Lung (tissue), 11 donors: ENCODE measurements at regions not wholly inside any gene's neighbourhood (a gene's known extent, or its start where the extent isn't known, plus 50 kb on each side); places are given as distances from the start of the nearest gene placed in this dataset.

Experiments used
- ATAC-seq: fragments of 200-7000 bp; cut with Tn5 transposase; one replicate; pipeline ENCODE4 v1.9.1; 2020; ENCODE audit warnings: moderate number of reproducible peaks; ENCODE audit not compliant: insufficient read depth, low FRiP score
- DNase-seq, 3 donors: peaks; one replicate each; pipeline ENCODE4 v3.0.0-alpha.2; 2013 to 2017
- H3K27ac ChIP-seq, 2 donors: one replicate each; pipeline ENCODE4 v1.5.1; 2013; ENCODE audit warnings: mild to moderate bottlenecking in 2 of 2, moderate library complexity in 2 of 2, control low read depth in 1 of 2, inconsistent platforms in 1 of 2, low read depth in 1 of 2, low read length in 1 of 2
- H3K27me3 ChIP-seq, 3 donors: one replicate each; pipeline ENCODE4 v1.5.1; 2013; ENCODE audit warnings: low read length in 2 of 3; ENCODE audit not compliant: control insufficient read depth in 3 of 3, insufficient read depth in 3 of 3
- H3K36me3 ChIP-seq, 4 donors: one replicate each; pipeline ENCODE4 v1.5.1; 2013; ENCODE audit warnings: low read length in 4 of 4, mild to moderate bottlenecking in 1 of 4, moderate library complexity in 1 of 4; ENCODE audit not compliant: control insufficient read depth in 4 of 4, insufficient read depth in 4 of 4
- H3K4me1 ChIP-seq, 5 donors: one replicate each; pipeline ENCODE4 v1.5.1; 2013; ENCODE audit warnings: low read length in 5 of 5, mild to moderate bottlenecking in 2 of 5, moderate library complexity in 1 of 5; ENCODE audit not compliant: control insufficient read depth in 5 of 5, insufficient read depth in 5 of 5
- H3K4me3 ChIP-seq: one replicate; pipeline ENCODE4 v1.5.1; 2013; ENCODE audit warnings: mild to moderate bottlenecking, control low read depth, moderate library complexity
- H3K9ac ChIP-seq, 2 donors: one replicate each; pipeline ENCODE4 v1.5.1; 2013; ENCODE audit warnings: low read length in 2 of 2, control low read depth in 1 of 2; ENCODE audit not compliant: insufficient read depth in 1 of 2
- H3K9me3 ChIP-seq, 4 donors: one replicate each; pipeline ENCODE4 v1.5.1; 2013; ENCODE audit warnings: low read length in 3 of 4, mild to moderate bottlenecking in 1 of 4, moderate library complexity in 1 of 4; ENCODE audit not compliant: control insufficient read depth in 4 of 4, insufficient read depth in 3 of 4
- WGBS, 2 donors: extraction: QIAGEN DNeasy Blood & Tissue Kit; methylation state at CpG; one replicate each; pipeline ENCODE4 v1.1.7; 2013; 5-methylcytosine and 5-hydroxymethylcytosine counted together
- TF ChIP-seq, protein P1 (sequence below): IDR thresholded peaks from 2 replicates; pipeline ENCODE4 v1.5.1; 2012; ENCODE audit warnings: mild to moderate bottlenecking; ENCODE audit errors: control extremely low read depth, extremely low read depth
- donor health status: control.
- donor health status: control.
- donor health status: Bipolar disorder and iron deficiency.
- donor health status: healthy.
- donor health status: DM: yes; HTN: yes; CAD: no.

DNA sequence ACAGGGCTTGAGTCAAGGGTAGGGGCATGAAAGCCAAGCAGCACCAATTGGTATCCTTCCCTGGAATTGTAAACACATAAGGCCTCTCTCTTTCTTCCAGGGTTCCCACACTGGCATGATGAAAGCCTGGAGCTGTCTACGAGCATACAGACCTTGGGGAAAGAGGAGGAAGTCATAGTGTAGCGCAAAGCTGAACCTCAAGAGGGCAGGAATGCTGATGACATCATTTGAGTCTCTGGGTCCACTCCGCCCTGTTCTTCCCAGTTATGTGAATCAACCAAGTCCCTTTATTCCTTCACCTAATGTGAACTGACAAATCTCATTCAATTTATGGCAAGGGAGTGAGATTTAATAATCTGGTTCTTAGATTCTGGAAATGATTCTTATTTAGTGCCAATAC is 266.4 kb upstream of the NCAM1 start:
- no peak overlapping the region for H3K27ac ChIP-seq
- no peaks in the 10 kb centered on the region for H3K4me1 ChIP-seq
- TF ChIP-seq, protein P1, sequence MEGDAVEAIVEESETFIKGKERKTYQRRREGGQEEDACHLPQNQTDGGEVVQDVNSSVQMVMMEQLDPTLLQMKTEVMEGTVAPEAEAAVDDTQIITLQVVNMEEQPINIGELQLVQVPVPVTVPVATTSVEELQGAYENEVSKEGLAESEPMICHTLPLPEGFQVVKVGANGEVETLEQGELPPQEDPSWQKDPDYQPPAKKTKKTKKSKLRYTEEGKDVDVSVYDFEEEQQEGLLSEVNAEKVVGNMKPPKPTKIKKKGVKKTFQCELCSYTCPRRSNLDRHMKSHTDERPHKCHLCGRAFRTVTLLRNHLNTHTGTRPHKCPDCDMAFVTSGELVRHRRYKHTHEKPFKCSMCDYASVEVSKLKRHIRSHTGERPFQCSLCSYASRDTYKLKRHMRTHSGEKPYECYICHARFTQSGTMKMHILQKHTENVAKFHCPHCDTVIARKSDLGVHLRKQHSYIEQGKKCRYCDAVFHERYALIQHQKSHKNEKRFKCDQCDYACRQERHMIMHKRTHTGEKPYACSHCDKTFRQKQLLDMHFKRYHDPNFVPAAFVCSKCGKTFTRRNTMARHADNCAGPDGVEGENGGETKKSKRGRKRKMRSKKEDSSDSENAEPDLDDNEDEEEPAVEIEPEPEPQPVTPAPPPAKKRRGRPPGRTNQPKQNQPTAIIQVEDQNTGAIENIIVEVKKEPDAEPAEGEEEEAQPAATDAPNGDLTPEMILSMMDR, result no peak
- H3K36me3 ChIP-seq, result no peaks in the 10 kb centered on the region
- no peak overlapping the region for H3K4me3 ChIP-seq
- DNase-seq (no peak), ATAC-seq (no peak)
- 64 to 68% methylated on average over 3 of the region's 3 CpGs for WGBS, 2 donors
- H3K9ac ChIP-seq, result no peak overlapping the region
- no peaks in the 10 kb centered on the region for H3K27me3 ChIP-seq
- peaks cover 0 to 2% (median 0%) of the 10 kb centered on the region in 4 donors for H3K9me3 ChIP-seq

DNA sequence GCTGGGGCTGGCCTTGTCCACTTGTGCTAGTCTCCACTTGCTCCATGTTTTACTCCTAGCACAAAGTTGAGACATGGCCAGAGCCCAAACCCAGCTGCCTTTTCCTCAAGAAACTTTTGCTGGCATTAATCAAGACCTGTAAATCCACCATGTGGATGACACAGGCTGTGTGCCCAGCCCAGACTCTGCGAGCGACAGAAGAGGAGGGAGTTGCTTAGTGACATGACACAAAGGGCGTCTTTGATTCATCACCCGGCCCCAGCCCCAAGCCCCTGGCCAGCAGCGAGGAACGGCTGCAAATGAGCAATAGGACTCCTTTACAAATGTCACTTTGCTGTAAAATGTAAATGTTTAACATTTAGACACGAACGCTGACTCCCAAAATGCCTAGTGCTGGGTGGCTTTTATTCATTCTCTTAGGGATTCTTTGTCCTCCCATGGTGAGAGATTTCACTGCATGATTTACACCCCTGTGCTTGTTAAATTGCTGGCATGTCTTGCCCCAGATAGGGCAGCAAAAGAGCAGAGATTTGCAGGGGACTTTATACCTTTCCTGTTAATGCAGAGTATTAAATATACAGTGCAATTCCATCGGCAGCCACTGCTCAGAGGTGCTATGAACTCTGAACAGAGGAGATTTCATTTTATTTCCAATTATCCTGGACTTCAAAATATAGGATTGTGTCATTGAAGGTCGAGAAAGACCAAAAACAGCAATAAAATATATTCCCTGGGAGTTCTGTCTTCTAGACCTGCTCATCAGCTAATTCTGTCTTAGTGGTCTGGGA is 263.6 kb upstream of the NCAM1 start:
- ATAC-seq, result no peak
- no peak overlapping the region for H3K4me3 ChIP-seq
- TF ChIP-seq, protein P1, result no peak
- peak; percentile 11 to 25 (median 20) for DNase-seq
- no peak overlapping the region for H3K9ac ChIP-seq
- WGBS, 2 donors, result 34 to 46% methylated on average over 10 of the region's 10 CpGs
- no peaks in the 10 kb centered on the region for H3K4me1 ChIP-seq
- no peaks in the 10 kb centered on the region for H3K27me3 ChIP-seq
- no peak overlapping the region for H3K27ac ChIP-seq
- peaks cover 0 to 2% (median 0%) of the 10 kb centered on the region in 4 donors for H3K9me3 ChIP-seq
- no peaks in the 10 kb centered on the region for H3K36me3 ChIP-seq

DNA sequence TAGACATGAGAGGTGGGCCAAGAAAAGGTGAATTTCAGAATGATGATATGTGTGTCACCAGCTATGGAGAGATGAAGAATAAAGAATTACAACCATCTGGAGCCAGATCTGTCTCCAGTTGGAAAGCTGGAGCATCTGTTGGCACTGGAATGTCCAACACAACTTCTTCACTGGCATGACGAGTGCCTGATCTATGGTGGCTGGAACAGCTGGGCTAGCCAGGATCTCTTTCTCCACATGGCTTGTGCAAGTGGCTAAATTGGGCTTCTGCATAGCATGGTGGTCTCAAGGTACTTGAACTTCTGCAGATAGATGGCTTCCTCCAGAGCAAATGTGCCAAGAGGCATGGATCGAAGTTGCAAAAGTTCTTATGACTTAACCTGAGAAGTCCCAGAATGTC is 256.1 kb upstream of the NCAM1 start:
- TF ChIP-seq, protein P1, result no peak
- H3K36me3 ChIP-seq, result no peaks in the 10 kb centered on the region
- H3K9ac ChIP-seq, result no peak overlapping the region
- H3K27ac ChIP-seq, result no peak overlapping the region
- H3K9me3 ChIP-seq, result peaks cover 0 to 3% (median 1%) of the 10 kb centered on the region in 4 donors
- WGBS, 2 donors, result 85 to 94% methylated on average over 2 of the region's 2 CpGs
- no peak for ATAC-seq
- no peak for DNase-seq
- no peaks in the 10 kb centered on the region for H3K4me1 ChIP-seq
- H3K4me3 ChIP-seq, result no peak overlapping the region
- no peaks in the 10 kb centered on the region for H3K27me3 ChIP-seq
